DOHH2 (cell line): ENCODE measurements at regions not wholly inside any gene's neighbourhood (a gene's known extent, or its start where the extent isn't known, plus 50 kb on each side); places are given as distances from the start of the nearest gene placed in this dataset.

Source experiments
- EZH2phosphoT487 ChIP-seq: fragments of 200-600 bp; sonication (generic); IDR thresholded peaks from 2 replicates; pipeline ENCODE4 v1.6.1; 2017; ENCODE audit warnings: borderline replicate concordance, mild to moderate bottlenecking, antibody characterized with exemption, low read length, moderate library complexity, mixed read lengths
- TF ChIP-seq, protein P1 (sequence below): fragments of 200-600 bp; sonication (generic); IDR thresholded peaks from one replicate; pipeline ENCODE4 v1.5.1; 2014; ENCODE audit warnings: antibody characterized with exemption, mild to moderate bottlenecking, low read depth, low read length; ENCODE audit not compliant: poor library complexity, severe bottlenecking

DNA sequence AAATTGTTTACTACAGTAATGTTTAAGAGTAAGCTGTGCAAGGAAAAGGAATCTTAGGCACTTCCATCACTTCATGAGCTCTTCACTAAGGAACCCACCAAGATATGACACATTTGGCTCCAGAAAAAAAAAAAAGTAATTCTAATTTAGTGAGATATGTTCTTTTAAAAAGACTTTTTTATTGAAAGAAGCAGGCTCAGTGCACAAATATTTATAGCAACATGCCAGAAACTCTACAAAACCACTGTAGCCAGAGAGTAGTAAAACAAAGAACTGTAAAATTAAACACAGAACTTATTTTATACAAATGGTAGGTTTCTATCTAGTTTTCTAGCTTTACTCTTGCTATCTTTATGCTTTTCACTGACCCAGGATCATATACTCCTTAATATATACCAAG, 434.6 kb upstream of the ADGRL2 start:
- TF ChIP-seq, protein P1, sequence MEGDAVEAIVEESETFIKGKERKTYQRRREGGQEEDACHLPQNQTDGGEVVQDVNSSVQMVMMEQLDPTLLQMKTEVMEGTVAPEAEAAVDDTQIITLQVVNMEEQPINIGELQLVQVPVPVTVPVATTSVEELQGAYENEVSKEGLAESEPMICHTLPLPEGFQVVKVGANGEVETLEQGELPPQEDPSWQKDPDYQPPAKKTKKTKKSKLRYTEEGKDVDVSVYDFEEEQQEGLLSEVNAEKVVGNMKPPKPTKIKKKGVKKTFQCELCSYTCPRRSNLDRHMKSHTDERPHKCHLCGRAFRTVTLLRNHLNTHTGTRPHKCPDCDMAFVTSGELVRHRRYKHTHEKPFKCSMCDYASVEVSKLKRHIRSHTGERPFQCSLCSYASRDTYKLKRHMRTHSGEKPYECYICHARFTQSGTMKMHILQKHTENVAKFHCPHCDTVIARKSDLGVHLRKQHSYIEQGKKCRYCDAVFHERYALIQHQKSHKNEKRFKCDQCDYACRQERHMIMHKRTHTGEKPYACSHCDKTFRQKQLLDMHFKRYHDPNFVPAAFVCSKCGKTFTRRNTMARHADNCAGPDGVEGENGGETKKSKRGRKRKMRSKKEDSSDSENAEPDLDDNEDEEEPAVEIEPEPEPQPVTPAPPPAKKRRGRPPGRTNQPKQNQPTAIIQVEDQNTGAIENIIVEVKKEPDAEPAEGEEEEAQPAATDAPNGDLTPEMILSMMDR: no peak
- TF ChIP-seq EZH2phosphoT487: no peak
